Dendritic cell treated with granulocyte-macrophage colony-stimulating factor and Interleukin-4, amounts not matched to agents 40 ng/mL and 50 ng/mL, for 4 days (primary cell): ENCODE measurements at regions not wholly inside any gene's neighbourhood (a gene's known extent, or its start where the extent isn't known, plus 50 kb on each side); places are given as distances from the start of the nearest gene placed in this dataset.
"Not testable (repeated sequence)": the region's sequence is repeated elsewhere in the genome, so short reads cannot be mapped to it uniquely, and the experiment has no call there.

ENCODE experiments used
- H3K27ac Mint-ChIP-seq: one replicate; pipeline ENCODE4 v1.8.0; 2022; ENCODE audit warnings: mild to moderate bottlenecking, mixed read lengths
- H3K27me3 Mint-ChIP-seq: one replicate; pipeline ENCODE4 v1.8.0; 2022; ENCODE audit warnings: mild to moderate bottlenecking, mixed read lengths
- H3K36me3 Mint-ChIP-seq: one replicate; pipeline ENCODE4 v1.8.0; 2022; ENCODE audit warnings: low read depth, mixed read lengths
- H3K4me1 Mint-ChIP-seq: one replicate; pipeline ENCODE4 v1.8.0; 2022; ENCODE audit warnings: low read depth, mixed read lengths
- H3K4me3 Mint-ChIP-seq: one replicate; pipeline ENCODE4 v1.8.0; 2022; ENCODE audit warnings: mild to moderate bottlenecking, moderate library complexity, mixed read lengths
- H3K9me3 Mint-ChIP-seq: one replicate; pipeline ENCODE4 v1.8.0; 2022; ENCODE audit warnings: mixed read lengths
- intact Hi-C: fragments of 100-400 bp; cut with micrococcal nuclease; formaldehyde crosslinking; loops from one replicate; pipeline ENCODE4 v1.15.0; 2022

GRCh38 chr14:105925615-105926372, 399.4 kb downstream of the TMEM121 start:
- Mint-ChIP-seq H3K36me3 (no peaks in the 10 kb centered on the region), H3K4me1 (no peaks in the 10 kb centered on the region), H3K27me3 (peaks cover 47% of the 10 kb centered on the region), H3K4me3 (no peak overlapping the region), H3K9me3 (no peaks in the 10 kb centered on the region), H3K27ac (no peak overlapping the region)
- intact Hi-C loops, result no loop called here

GRCh38 chr14:105926373-105927095, 400.2 kb downstream of the TMEM121 start:
- H3K9me3 Mint-ChIP-seq, result no peaks in the 10 kb centered on the region
- H3K27me3 Mint-ChIP-seq, result peaks cover 52% of the 10 kb centered on the region
- H3K27ac Mint-ChIP-seq, result no peak overlapping the region
- H3K4me3 Mint-ChIP-seq, result no peak overlapping the region
- no peaks in the 10 kb centered on the region for H3K4me1 Mint-ChIP-seq
- intact Hi-C loops, result no loop called here
- H3K36me3 Mint-ChIP-seq, result no peaks in the 10 kb centered on the region

- Mint-ChIP-seq H3K36me3 (no peaks in the 10 kb centered on the region), H3K4me3 (no peak overlapping the region), H3K27ac (no peak overlapping the region), H3K4me1 (no peaks in the 10 kb centered on the region), H3K27me3 (peaks cover 59% of the 10 kb centered on the region), H3K9me3 (no peaks in the 10 kb centered on the region)
- intact Hi-C loops, result no loop called here
Measured at GRCh38 chr14:105927096-105928060, 401.0 kb downstream of the TMEM121 start.

GRCh38 chr14:105928171-105929111, 402.1 kb downstream of the TMEM121 start:
- H3K9me3 Mint-ChIP-seq, H3K4me1 Mint-ChIP-seq, intact Hi-C loops, H3K27ac Mint-ChIP-seq, H3K4me3 Mint-ChIP-seq, H3K36me3 Mint-ChIP-seq: not testable (repeated sequence)
- peaks cover 66% of the 10 kb centered on the region for H3K27me3 Mint-ChIP-seq

- intact Hi-C loops, result no loop called here
- Mint-ChIP-seq H3K4me1 (no peaks in the 10 kb centered on the region), H3K27ac (no peak overlapping the region), H3K4me3 (no peak overlapping the region), H3K27me3 (peaks cover 77% of the 10 kb centered on the region), H3K36me3 (no peaks in the 10 kb centered on the region), H3K9me3 (no peaks in the 10 kb centered on the region)
Measured at GRCh38 chr14:105929327-105930081, 403.1 kb downstream of the TMEM121 start.

- Mint-ChIP-seq H3K27me3 (peaks cover 80% of the 10 kb centered on the region), H3K36me3 (no peaks in the 10 kb centered on the region), H3K4me3 (no peak overlapping the region), H3K27ac (no peak overlapping the region), H3K9me3 (peaks cover 6% of the 10 kb centered on the region), H3K4me1 (no peaks in the 10 kb centered on the region)
- intact Hi-C loops, result no loop called here
Measured at GRCh38 chr14:105930572-105930971, 404.2 kb downstream of the TMEM121 start.

GRCh38 chr14:105931808-105932483, 405.6 kb downstream of the TMEM121 start:
- Mint-ChIP-seq H3K4me1 (no peaks in the 10 kb centered on the region), H3K27ac (no peak overlapping the region)

GRCh38 chr14:105933238-105933637, 406.9 kb downstream of the TMEM121 start:
- H3K36me3 Mint-ChIP-seq, result no peaks in the 10 kb centered on the region
- no peaks in the 10 kb centered on the region for H3K4me1 Mint-ChIP-seq
- peaks cover 9% of the 10 kb centered on the region for H3K9me3 Mint-ChIP-seq
- intact Hi-C loops, result no loop called here
- H3K4me3 Mint-ChIP-seq, result no peak overlapping the region
- no peak overlapping the region for H3K27ac Mint-ChIP-seq
- H3K27me3 Mint-ChIP-seq, result peaks cover 66% of the 10 kb centered on the region

More at GRCh38 chr14:105931808-105932483, 405.6 kb downstream of the TMEM121 start:
- Mint-ChIP-seq H3K4me3 (no peak overlapping the region), H3K9me3 (peaks cover 8% of the 10 kb centered on the region), H3K36me3 (no peaks in the 10 kb centered on the region), H3K27me3 (peaks cover 76% of the 10 kb centered on the region)
- intact Hi-C loops, result no loop called here

- no peaks in the 10 kb centered on the region for H3K36me3 Mint-ChIP-seq
- H3K9me3 Mint-ChIP-seq, result peaks cover 29% of the 10 kb centered on the region
- intact Hi-C loops, result no loop called here
- peaks cover 6% of the 10 kb centered on the region for H3K4me1 Mint-ChIP-seq
- no peak overlapping the region for H3K4me3 Mint-ChIP-seq
- peaks cover 44% of the 10 kb centered on the region for H3K27me3 Mint-ChIP-seq
- no peak overlapping the region for H3K27ac Mint-ChIP-seq
Measured at GRCh38 chr14:105935384-105935783, 409.0 kb downstream of the TMEM121 start.

- H3K36me3 Mint-ChIP-seq, result no peaks in the 10 kb centered on the region
- H3K27me3 Mint-ChIP-seq, result peaks cover 27% of the 10 kb centered on the region
- H3K27ac Mint-ChIP-seq, result no peak overlapping the region
- intact Hi-C loops, result no loop called here
- H3K4me3 Mint-ChIP-seq, result no peak overlapping the region
- H3K9me3 Mint-ChIP-seq, result peaks cover 29% of the 10 kb centered on the region
- peaks cover 8% of the 10 kb centered on the region for H3K4me1 Mint-ChIP-seq
Measured at GRCh38 chr14:105937253-105938054, 411.1 kb downstream of the TMEM121 start.

GRCh38 chr14:105938055-105938863, 411.9 kb downstream of the TMEM121 start:
- H3K9me3 Mint-ChIP-seq, result peaks cover 29% of the 10 kb centered on the region
- intact Hi-C loops, result no loop called here

More at GRCh38 chr14:105938055-105938863, 411.9 kb downstream of the TMEM121 start:
- Mint-ChIP-seq H3K36me3 (no peaks in the 10 kb centered on the region), H3K4me1 (peaks cover 8% of the 10 kb centered on the region), H3K27ac (no peak overlapping the region), H3K4me3 (no peak overlapping the region), H3K27me3 (peaks cover 26% of the 10 kb centered on the region)
